Activated CD4-positive, CD25-positive, alpha-beta regulatory T cell treated with anti-CD3 and anti-CD28 coated beads, Interleukin-2, amount 50 U/mL, for 16 hours (primary cell): ENCODE measurements at regions not wholly inside any gene's neighbourhood (a gene's known extent, or its start where the extent isn't known, plus 50 kb on each side); places are given as distances from the start of the nearest gene placed in this dataset.
A peak's percentile ranks its signal among the peaks of the same experiment; 100 is the strongest.
"Not testable (repeated sequence)": the region's sequence is repeated elsewhere in the genome, so short reads cannot be mapped to it uniquely, and the experiment has no call there.

Source experiments
- DNase-seq: peaks from one replicate; pipeline ENCODE4 v3.0.0-alpha.2; 2020; ENCODE audit warnings: low read depth, low spot score

DNA sequence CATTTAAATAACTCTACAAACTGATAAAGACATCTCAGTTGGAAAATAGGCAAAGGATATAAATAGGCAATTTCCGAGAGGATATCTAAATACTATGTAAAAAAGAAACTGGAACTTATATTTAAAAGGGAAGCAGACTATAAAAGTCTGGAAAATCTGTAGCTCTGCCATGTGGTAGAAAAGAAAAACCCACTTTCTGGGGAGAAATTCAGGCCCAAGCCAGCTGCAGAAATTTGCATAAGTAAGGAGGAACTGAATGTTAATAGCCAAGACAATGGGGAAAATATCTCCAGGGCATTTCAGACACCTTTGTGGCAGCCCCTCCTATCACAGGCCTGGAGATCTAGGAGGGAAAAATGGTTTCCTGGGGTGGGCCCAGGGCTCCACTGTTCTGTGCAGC lies 97.8 kb upstream of the ZBED5 start:
- DNase-seq = no peak

DNA sequence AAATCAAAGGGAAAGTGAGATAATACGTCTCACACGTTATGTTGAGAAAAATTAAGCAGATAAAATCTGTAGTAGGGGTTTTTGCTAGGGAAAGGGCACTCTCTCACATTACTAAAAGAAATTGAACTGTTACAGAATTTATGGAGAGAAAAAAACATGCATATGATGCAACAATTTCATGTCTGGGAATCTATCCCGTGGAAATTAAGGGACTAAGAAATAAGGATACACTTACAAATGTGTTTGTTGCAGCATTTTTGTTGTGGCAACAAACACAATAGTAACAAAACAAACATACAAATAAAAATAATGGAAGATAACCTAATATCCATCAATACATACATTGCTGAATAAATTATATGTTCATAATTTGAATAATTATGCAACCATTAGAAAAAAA lies 96.3 kb upstream of the ZBED5 start:
- DNase-seq = no peak

DNA sequence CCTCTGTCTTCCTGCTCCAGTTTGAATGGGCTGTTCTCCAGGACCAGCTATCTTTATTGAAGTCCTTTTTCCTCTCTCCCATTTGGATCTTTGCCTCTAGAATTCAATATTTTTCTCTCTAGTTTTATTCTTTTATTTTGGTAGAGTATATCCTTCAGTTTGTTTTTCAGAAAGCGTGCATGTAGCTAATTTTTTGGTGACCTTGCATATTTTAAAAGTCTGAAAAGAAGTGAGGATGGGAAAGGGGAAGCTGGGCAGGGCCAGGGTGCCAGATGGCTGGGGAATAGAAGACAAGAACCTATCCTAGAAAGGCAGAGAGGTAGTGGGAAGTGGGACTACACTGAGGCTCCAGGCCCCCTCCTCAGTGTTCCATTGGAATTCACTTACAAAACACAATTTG lies 95.0 kb upstream of the ZBED5 start:
- DNase-seq = no peak

DNA sequence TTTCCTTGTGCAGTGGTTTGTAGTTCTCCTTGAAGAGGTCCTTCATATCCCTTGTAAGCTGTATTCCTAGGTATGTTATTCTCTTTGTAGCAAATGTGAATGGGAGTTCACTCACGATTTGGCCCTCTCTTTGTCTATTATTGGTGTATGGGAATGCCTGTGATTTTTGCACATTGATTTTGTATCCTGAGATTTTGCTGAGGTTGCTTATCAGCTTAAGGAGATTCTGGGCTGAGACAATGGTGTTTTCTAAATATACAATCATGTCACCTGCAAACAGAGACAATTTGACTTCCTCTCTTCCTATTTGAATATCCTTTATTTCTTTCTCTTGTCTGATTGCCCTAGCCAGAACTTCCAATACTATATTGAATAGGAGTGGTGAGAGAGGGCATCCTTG lies 90.1 kb upstream of the ZBED5 start:
- not testable (repeated sequence) for DNase-seq

DNA sequence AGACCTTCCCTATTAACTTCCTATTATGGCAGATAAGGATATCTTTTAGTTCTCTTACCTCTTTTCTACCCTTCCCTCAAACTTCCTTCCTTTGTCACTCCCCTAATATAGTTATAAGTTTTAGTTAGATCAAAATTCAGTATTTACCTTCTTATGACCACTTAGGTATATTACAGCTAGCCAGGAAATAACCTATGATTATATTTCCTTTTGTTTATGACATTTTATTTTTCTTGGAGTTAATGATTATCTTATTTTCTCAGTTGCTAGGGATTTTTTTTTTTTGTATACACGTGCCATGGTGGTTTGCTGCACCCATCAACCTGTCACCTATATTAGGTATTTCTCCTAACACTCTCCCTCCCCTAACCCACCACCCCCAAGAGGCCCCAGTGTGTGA lies 88.2 kb upstream of the ZBED5 start:
- DNase-seq = no peak

DNA sequence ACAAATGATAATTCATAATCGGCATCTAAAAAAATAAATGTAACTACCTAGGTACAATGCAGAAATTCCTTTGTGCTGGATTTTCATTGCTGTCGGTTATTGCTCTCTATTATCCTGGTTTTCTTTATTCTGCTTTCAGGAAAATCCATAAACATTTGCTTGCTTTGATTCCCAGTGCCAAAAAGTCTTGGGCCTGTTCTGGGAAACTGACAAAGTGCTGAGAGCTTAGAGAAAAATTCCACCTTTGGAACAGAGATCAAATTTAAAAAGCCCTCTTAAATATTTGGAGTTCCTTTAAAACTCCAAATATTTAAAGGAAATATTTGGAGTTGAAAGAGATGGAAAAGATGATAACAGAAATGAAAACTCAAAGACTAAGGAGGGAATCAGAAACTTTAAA lies 87.3 kb upstream of the ZBED5 start:
- no peak for DNase-seq

DNA sequence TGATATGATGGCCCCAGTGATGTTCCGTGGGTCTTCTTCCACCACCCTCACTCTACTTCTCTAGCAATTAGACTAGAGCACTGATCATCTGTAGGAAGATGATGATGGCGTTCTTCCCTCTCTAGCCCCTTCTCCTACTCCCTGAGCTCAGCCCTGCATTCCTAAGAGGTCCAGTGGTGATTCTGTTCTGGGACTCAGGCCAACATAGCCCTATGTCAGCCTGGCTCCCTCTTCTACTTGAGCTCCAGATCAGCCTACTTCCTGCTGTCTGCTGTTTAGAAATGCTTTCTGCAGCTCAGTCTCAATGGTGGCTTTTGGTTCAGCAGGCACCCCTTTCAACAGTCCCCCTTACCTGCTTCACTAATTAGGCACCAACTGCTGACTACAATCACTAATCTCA lies 86.1 kb upstream of the ZBED5 start:
- no peak for DNase-seq

DNA sequence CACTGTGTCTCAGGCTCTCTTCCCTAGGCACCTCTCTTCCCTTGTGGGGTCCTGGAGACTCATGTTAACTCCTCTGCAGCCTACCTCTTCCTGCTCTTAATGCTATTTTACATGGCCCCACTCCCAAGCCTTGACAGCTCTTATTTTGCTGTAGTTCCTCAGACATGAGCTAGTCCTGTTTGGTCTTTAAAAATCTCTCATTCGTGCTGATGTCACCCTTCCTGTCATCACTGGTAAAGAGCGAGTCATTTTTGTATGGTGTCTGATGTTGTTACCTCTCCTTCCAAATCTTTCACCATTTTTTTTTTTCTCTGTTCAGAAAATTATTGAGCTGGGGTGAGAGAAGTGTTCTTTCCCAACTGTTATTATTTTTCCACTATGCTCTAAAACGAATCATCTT lies 84.8 kb upstream of the ZBED5 start:
- DNase-seq = no peak

DNA sequence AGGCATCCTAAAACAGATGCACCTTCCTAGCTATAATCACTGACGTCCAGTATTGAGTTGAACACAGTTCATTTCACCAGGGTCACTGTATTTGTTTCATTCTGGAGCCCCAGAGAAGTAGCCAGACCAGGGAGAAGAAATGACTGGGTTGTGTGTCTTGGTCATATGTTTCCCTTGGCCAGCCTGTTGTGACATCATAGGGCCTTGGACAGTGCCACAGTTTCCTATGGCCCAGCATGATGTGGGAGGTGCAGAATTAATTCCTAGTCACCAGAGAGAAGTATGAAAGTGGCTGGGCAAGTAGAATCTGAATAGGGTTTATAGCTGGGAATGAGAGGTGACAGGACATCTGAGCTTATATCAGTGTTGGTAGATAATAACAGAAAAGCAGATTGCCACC lies 84.0 kb upstream of the ZBED5 start:
- DNase-seq = no peak

DNA sequence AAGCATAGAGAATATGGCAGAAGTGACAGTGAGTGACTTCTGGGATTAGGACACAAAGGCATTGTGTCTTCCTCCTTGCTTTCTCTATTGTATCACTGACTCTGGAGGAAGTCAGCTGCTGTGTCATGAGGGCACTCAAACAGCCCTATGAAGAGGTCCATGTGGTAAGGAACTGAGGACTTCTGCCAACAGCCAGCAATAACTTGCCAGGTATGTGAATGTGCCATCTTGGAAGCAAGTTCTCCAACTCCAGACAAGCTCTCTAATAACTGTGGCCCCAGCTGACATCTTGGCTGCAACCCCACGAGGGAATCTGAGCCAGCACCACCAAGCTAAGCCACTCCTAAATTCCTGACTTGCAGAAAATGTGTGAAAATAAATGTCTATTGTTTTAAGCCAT lies 83.6 kb upstream of the ZBED5 start:
- DNase-seq = no peak

DNA sequence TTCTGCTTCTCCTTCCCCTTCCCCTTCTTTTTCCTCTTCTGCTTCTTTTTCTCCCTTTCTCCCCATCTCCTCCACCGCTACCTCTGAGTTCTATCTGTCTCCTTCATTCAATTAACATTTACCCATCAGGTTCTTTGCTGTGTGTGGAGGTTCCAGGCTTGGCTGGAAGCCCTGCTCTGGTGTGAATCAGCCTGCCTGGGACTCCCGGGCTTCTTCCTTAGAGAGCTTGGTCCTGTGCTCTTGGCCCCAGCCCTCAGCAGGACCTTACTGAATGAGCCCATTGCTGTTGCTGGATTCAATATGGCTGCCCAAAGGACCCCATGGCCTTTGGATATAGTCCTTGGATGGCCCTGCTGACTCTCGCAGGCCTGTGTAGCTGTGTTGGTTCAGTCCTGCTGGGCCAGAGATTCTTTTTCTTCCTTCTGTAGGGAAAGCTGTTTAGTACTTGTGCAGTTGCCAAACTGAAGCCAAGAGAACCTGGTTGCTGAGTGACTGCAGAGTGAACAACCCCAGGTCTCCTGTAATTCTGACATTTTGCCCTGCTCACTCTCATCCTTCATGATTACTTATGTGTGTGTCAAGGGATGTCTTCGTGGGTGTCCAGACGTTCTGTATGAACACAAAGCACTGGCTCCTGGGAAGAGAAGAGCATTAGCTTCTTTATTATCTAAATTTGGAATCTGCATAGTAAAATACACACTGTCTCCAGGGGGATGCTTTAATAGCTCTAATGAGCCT lies 81.0 kb upstream of the ZBED5 start:
- no peak for DNase-seq

DNA sequence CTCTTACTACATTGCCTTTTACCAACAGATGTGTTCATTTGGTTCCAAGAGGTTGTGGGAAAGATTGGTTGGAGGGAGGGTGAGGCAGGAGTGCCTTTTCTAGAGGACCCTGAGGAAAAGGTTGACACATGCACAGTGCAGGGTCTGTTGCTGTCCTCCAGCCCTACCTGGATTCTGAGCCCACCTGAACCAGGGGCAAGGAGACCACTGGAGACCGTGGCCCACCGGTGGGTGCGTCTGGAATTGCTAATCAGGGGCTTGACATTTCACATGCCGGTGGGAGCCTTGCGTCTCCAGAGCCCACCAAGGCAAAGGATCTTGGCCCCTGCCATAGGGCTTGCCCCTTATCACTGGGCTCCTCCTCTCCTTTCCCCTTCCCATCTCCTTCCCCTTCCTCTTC lies 80.4 kb upstream of the ZBED5 start:
- DNase-seq = no peak

DNA sequence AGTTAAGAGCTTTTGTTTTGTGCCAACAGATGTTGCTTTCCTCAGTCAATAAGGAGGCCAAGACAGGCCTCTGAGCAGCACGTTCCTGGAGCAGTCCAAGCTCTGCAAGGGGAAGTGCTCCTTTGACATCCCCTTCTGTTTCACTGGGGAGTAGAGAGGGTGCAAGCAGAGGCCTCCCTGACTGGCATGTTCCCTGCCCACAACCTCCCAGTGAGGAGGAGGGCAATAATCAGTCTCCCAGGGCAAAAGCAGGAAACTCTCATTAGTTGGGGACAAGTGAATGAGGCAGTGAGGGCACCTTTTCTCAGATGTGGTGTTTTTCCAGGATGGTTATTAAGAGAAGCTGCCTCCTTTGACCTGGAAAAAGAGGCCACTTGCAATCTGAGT lies 79.5 kb upstream of the ZBED5 start:
- no peak for DNase-seq

DNA sequence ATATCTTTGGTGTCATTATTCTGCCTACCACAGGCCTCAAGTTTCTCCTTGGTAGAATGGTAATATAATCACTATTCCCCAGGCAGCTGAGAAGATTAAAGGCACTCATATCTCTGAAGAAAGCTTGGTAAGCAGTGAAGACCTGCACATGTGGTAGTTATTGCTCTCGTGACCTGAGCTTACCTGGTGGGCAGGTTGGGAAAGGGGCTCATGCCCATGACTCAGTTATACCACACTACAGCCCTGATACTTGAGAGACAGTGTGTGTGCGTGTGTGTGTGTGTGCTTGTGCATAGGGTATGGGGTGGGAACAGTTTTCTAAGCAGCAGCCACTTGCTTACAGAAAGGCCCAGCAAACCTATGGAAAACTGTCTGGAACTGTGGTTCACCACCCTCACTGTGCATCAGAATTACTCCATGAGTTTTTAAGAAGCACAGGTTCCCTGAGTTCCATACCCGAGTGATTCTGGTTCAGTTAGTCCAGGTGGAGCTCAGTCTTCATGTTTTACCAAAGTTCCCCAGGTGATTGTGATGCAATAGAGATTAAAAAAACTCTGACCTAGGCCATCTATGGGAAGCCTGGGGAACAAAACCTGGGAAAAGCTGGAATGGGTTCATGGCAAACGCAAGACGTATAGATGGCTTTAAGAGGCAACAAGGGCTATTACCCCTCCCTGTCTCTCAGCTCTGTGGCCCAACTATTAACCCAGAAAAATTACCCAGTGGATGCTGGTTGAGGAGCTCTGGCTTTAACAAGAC lies 79.0 kb upstream of the ZBED5 start:
- no peak for DNase-seq

DNA sequence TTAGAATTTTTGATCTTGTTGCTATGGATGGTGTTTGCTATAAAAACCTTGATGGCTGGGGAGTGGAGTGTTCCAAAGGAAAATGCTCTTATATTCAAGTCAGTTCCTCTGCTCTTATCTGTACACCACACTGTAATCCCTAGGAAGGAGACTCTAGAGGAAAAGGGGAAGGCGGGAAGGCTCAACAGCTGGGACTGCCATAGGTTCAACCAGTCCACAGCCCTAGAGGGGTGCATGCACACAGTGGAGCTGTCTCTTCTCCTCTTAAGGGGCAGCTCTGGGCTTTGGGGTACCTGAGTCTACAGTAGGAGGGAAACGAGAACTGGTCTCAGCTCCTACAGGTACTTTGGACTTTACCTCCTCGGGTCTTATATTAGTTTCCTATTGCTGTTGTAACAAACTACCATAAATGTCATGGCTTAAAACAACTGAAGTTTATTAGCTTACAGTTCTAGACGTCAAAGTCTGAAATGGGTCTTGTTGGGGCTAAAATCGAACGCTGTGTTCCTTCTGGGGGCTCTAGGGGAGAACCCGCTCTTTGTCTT lies 77.2 kb upstream of the ZBED5 start:
- no peak for DNase-seq

DNA sequence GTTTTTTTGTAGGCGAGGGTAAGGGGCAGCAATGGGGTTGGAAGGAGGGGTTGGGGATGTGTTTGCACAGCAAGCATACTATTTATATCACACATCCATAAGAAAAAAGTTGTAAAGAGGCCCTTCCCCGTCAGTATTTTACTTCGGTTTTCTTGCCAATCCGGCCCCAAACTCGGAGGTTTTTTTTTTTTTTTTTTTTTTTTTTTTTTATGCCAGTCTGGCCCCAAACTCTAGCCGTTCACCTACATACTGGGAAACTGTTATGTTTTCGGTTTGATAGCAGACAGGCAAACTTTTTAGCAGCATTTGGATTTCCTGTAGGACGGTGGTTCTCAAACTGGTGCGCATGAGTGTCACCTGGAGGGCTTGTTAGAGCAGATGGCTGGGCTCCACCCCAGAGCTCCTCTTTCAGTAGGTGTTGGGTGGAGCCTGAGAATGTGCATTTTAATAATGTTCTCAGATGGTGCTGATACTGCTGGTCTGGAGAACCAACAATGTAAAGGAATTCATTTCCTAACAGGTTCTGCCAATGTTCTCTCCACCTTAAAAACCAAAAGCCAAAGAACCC lies 76.5 kb upstream of the ZBED5 start:
- DNase-seq = no peak

DNA sequence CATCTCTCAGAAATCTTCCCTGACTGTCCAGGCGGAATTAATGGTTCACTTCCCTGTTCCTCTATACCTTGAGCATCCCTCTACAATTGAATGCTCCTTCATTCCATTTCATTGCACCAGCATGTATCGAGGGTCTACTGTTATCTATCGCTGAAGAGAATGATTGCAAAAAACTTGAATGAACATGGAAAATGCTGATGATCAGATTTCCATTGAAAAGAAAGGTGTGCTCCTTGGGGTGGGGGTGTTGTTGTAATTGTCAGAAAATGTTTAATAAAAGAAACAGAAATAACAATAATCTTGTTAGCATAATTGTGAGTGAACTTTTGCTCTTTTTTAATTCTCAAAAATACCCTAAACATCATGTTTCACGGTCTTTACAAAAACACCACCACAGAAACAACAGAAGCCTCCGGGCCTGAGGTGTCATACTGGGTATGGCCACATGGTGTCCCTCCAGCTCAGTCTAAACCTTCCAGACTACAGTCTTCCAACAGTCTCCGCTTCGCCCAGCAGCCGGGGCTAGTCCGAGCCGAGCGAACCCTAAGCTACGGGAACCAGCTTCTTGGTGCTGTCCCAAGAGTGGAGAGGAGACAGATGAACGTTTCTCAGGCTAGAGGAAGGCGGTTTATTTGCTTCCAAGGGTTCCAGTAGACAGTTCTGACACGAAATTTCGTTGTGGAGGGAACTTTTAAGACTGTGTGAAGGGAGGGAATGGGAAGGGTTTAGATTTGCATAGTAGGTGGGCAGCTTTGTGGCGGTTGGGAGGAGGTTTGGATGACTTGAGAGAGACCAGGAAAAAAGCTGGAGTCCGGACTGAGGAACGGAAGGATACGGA lies 75.8 kb upstream of the ZBED5 start:
- peak; percentile 54 for DNase-seq

DNA sequence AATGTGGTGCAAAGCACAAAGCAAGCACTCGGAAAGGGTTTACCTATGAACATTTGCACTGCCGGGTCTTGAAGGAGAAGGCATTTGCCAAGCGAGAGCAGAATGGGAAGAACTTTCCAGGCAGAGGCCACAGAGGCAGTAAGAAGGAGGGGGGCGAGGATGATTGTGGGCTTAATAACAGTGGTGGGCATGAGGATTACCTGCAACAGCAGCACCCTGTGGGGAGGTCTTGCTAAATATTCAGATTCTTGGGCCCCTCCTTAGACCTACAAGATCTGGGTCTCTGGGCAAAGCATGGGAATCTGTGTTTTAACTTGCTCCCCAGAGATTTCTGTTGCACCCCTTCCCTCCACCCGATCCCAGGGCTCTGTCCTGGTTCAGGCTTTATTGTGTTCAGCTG lies 75.1 kb upstream of the ZBED5 start:
- DNase-seq = no peak

DNA sequence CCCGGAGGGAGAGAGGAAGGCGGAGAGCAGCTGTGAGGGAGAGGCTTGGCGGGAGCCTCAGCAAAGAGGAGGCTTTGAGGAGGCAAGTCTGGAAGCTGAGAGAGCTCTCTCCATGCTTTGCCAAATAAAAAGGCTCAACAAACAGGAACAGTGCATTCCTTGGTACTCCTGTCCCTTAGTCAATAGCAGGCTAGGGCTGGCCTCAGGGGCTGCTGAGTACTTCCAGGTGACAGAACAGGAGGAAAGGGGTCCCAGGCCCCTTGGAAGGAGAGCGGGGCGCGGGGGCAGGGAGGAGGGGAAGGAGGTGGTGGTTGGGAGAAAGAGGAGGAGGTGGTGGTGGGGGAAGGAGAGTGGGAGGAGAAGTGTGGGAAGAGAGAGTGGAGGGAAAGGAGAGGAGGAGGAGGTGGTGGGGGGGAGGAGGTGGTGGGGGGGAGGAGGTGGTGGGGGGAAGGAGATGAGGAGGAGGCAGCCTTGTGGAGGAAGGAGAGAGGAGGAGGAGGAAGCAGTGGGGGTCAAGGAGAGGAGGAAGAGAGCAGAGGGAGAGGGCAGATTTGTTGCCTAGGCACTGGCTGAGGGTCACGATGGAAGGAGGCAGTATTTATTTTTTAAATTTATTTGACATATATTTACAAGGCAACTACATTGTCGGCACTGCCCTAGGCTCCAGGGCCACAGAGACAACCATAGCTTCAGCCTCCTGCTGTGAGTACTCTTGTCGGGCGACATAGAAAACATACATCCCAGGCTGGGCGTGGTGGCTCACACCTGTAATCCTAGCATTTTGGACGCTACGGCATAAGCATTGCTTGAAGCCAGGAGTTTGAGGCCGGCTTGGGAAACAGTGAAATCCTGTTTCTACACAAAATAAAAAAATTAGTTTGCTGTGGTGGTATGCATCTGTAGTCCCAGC lies 74.2 kb upstream of the ZBED5 start:
- DNase-seq = no peak

DNA sequence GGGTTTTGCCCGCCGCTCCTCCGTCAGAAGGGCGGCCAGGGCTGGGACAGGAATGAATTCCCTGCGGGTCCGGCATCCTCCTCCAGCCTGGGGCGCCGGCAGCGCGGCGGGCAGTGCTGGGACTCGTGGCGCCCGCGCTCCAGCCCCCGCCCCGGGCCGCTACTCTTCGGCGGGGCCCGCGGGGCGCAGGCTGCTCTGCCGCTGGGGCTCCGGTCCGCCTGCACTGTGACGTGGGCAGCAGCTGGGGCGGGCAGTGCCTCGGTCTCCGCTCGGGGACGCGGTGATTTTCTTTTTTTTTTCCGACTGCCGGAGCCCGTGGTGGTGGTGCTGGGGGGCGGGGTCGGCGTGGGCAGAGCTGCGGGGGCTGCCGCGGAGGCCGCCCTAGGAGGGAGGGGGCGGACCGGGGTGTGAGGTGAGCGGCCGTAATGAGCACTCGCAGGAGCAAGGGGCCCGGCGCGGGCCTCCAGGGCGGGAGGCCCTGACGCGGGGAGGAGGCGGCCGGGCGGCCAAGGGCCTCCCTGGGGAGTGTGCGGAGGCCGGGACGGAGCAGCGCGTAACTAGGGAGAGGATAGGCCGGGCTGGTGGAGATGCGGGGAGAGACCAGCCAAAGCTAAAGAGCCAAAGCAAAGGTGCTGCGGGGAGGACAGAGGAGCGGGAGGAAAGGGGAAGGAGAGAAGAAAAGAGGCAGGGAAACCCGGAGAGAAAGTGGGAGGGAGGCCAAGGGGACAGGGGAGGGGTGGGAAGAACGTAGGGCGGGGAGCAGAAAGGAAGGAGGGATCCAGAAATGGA lies 73.3 kb upstream of the ZBED5 start:
- DNase-seq = no peak
